H1 (cell line): ENCODE measurements at regions not wholly inside any gene's neighbourhood (a gene's known extent, or its start where the extent isn't known, plus 50 kb on each side); places are given as distances from the start of the nearest gene placed in this dataset.

Experiments used
- CTCF ChIA-PET: fragments of 300-600 bp; sonication (Branson Sonifier 250); formaldehyde crosslinking; loops from one replicate; lab custom pipeline; 2021; ENCODE audit not compliant: partially characterized antibody; lab: Charles Lee
- POLR2A ChIA-PET: fragments of 300-600 bp; sonication (Branson Sonifier 250); formaldehyde crosslinking; loops from one replicate; lab custom pipeline; 2021; ENCODE audit warnings: inconsistent platforms; ENCODE audit not compliant: partially characterized antibody; lab: Charles Lee
- DNase-seq, 2 experiments: peaks; one replicate each; pipeline versions ENCODE4 v3.0.0 to v3.0.0-alpha.2; 2010 to 2022; ENCODE audit warnings: low spot score in 2 of 2, low read depth in 1 of 2, mixed read lengths in 1 of 2
- FAIRE-seq: peaks from 2 replicates; lab custom pipeline; 2011; peaks lifted over from hg19 to GRCh38; lab: Jason Lieb, UNC
- H2AFZ ChIP-seq: 2 replicates; pipeline ENCODE4 v1.8.1; 2012; ENCODE audit warnings: low read length, inconsistent platforms
- H2AK5ac ChIP-seq: 2 replicates; pipeline ENCODE4 v1.6.1; 2013; ENCODE audit warnings: low read depth, low read length
- H2BK120ac ChIP-seq: replicated peaks from 2 replicates; pipeline ENCODE3; 2013; ENCODE audit warnings: low read depth, low read length, inconsistent platforms
- H2BK12ac ChIP-seq: 2 replicates; pipeline ENCODE4 v1.6.1; 2013; ENCODE audit warnings: low read depth, low read length
- H2BK15ac ChIP-seq: 2 replicates; pipeline ENCODE4 v1.6.1; 2013; ENCODE audit warnings: low read length
- H2BK20ac ChIP-seq: 2 replicates; pipeline ENCODE4 v1.6.1; 2013; ENCODE audit warnings: low read length
- H2BK5ac ChIP-seq: 2 replicates; pipeline ENCODE4 v1.6.1; 2013; ENCODE audit warnings: low read depth, low read length
- H3K14ac ChIP-seq: 2 replicates; pipeline ENCODE4 v1.6.1; 2013; ENCODE audit warnings: inconsistent platforms; ENCODE audit not compliant: insufficient read length
- H3K18ac ChIP-seq: 2 replicates; pipeline ENCODE4 v1.6.1; 2013; ENCODE audit warnings: low read length; ENCODE audit errors: extremely low read depth
- H3K23ac ChIP-seq: 2 replicates; pipeline ENCODE4 v1.6.1; 2013; ENCODE audit warnings: inconsistent platforms; ENCODE audit not compliant: insufficient read length
- H3K23me2 ChIP-seq: 2 replicates; pipeline ENCODE4 v1.6.1; 2013; ENCODE audit warnings: low read depth, low read length
- H3K27ac ChIP-seq: 2 replicates; pipeline ENCODE4 v1.6.1; 2011; ENCODE audit warnings: low read depth, low read length, inconsistent platforms
- H3K27me3 ChIP-seq, 4 experiments: replicated peaks in 1 of 4; 1 replicate in 1 of 4; 2 replicates in 3 of 4; pipeline versions ENCODE4 v1.6.1 to v1.8.1; 2011 to 2013; ENCODE audit warnings: low read length in 3 of 4, mild to moderate bottlenecking in 3 of 4, inconsistent platforms in 2 of 4, mixed read lengths in 2 of 4, moderate library complexity in 1 of 4; ENCODE audit not compliant: control insufficient read depth in 3 of 4, insufficient read depth in 3 of 4; ENCODE audit errors: extremely low read depth in 1 of 4
- H3K36me3 ChIP-seq, 4 experiments: 2 replicates each; pipeline versions ENCODE4 v1.6.1 to v1.8.1; 2011 to 2013; ENCODE audit warnings: mild to moderate bottlenecking in 4 of 4, low read length in 3 of 4, moderate library complexity in 2 of 4, control low read depth in 1 of 4, inconsistent platforms in 1 of 4; ENCODE audit not compliant: insufficient read depth in 4 of 4, control insufficient read depth in 2 of 4
- H3K4ac ChIP-seq: replicated peaks from 2 replicates; pipeline ENCODE3; 2013; ENCODE audit warnings: low read length, low read depth, mixed read lengths, inconsistent platforms; ENCODE audit not compliant: insufficient read length
- H3K4me1 ChIP-seq, 4 experiments: replicated peaks in 1 of 4; 1 replicate in 1 of 4; 2 replicates in 3 of 4; pipeline versions ENCODE4 v1.6.1 to v1.8.1; 2011 to 2013; ENCODE audit warnings: low read length in 3 of 4, inconsistent platforms in 2 of 4, mixed read lengths in 1 of 4; ENCODE audit not compliant: insufficient read depth in 4 of 4, control insufficient read depth in 3 of 4
- H3K4me2 ChIP-seq, 2 experiments: 2 replicates each; pipeline versions ENCODE4 v1.6.1 to v1.8.1; 2011 to 2013; ENCODE audit warnings: low read depth in 2 of 2, low read length in 2 of 2, control low read depth in 1 of 2, inconsistent platforms in 1 of 2, mild to moderate bottlenecking in 1 of 2; ENCODE audit not compliant: insufficient read depth in 1 of 2
- H3K4me3 ChIP-seq, 4 experiments: fragments of 200-600, 300-600 bp in 1 of 4; sonication (generic), shearing (Covaris generic), sonication (Bioruptor Twin) in 1 of 4; 2 replicates each; pipeline versions ENCODE4 v1.5.1 to v1.8.1; 2011 to 2016; ENCODE audit warnings: low read length in 4 of 4, low read depth in 3 of 4, control low read depth in 2 of 4, inconsistent platforms in 2 of 4, mild to moderate bottlenecking in 2 of 4, mixed read lengths in 1 of 4, moderate library complexity in 1 of 4; ENCODE audit not compliant: insufficient read depth in 2 of 4; ENCODE audit errors: extremely low read depth in 1 of 4
- H3K56ac ChIP-seq: replicated peaks from 2 replicates; pipeline ENCODE3; 2013; ENCODE audit warnings: low read depth, mild to moderate bottlenecking, mixed read lengths, low read length, inconsistent platforms; ENCODE audit not compliant: insufficient read length
- H3K79me1 ChIP-seq: 2 replicates; pipeline ENCODE4 v1.6.1; 2013; ENCODE audit warnings: low read depth, low read length, control low read depth
- H3K79me2 ChIP-seq, 2 experiments: 2 replicates each; pipeline versions ENCODE4 v1.6.1 to v1.8.1; 2012 to 2013; ENCODE audit warnings: low read length in 2 of 2, mild to moderate bottlenecking in 2 of 2, inconsistent platforms in 1 of 2; ENCODE audit not compliant: insufficient read depth in 2 of 2, control insufficient read depth in 1 of 2
- H3K9ac ChIP-seq, 4 experiments: replicated peaks in 1 of 4; 1 replicate in 1 of 4; 2 replicates in 3 of 4; pipeline versions ENCODE4 v1.6.1 to v1.8.1; 2011 to 2013; ENCODE audit warnings: low read depth in 3 of 4, low read length in 3 of 4, control low read depth in 2 of 4, mild to moderate bottlenecking in 2 of 4, moderate library complexity in 2 of 4, inconsistent platforms in 1 of 4; ENCODE audit errors: extremely low read depth in 1 of 4
- H3K9me3 ChIP-seq, 2 experiments: 2 replicates each; pipeline versions ENCODE4 v1.6.1 to v1.8.1; 2012 to 2013; ENCODE audit warnings: mild to moderate bottlenecking in 2 of 2, moderate library complexity in 2 of 2, control low read depth in 1 of 2, inconsistent platforms in 1 of 2, low read depth in 1 of 2, low read length in 1 of 2, mixed read lengths in 1 of 2; ENCODE audit not compliant: insufficient read depth in 2 of 2
- H4K20me1 ChIP-seq, 2 experiments: replicated peaks in 1 of 2; 2 replicates each; pipeline versions ENCODE3 to v1.8.1; 2011 to 2013; ENCODE audit warnings: inconsistent platforms in 2 of 2, low read length in 2 of 2, mild to moderate bottlenecking in 1 of 2; ENCODE audit not compliant: insufficient read depth in 2 of 2, control insufficient read depth in 1 of 2
- H4K5ac ChIP-seq: 2 replicates; pipeline ENCODE4 v1.6.1; 2013; ENCODE audit warnings: low read length, low read depth, mixed read lengths, inconsistent platforms; ENCODE audit not compliant: insufficient read length
- H4K8ac ChIP-seq: 2 replicates; pipeline ENCODE4 v1.8.0; 2013; ENCODE audit warnings: mild to moderate bottlenecking, moderate library complexity, low read length, inconsistent platforms; ENCODE audit not compliant: insufficient read depth; ENCODE audit errors: extremely low read depth
- H4K91ac ChIP-seq: replicated peaks from 2 replicates; pipeline ENCODE3; 2013; ENCODE audit warnings: low read length, mixed read lengths, inconsistent platforms; ENCODE audit not compliant: insufficient read length
- ASH2L ChIP-seq: fragments of 200-600, 300-600 bp; sonication (generic); IDR thresholded peaks from one replicate; pipeline ENCODE4 v1.7.1; 2017; ENCODE audit warnings: low read length
- BCL11A ChIP-seq, 2 experiments: IDR thresholded peaks; one replicate each; pipeline ENCODE4 v1.6.1; 2011; ENCODE audit warnings: low read depth in 2 of 2, low read length in 2 of 2, mild to moderate bottlenecking in 2 of 2
- CBX8 ChIP-seq: fragments of 300-800, 300-1000 bp; sonication (generic); IDR thresholded peaks from 2 replicates; pipeline ENCODE4 v1.7.1; 2016; ENCODE audit warnings: low read depth, low read length, borderline replicate concordance
- CREB1 ChIP-seq: IDR thresholded peaks from 2 replicates; pipeline ENCODE4 v1.6.1; 2012; ENCODE audit warnings: inconsistent platforms
- EZH2 ChIP-seq: fragments of 200-600 bp; sonication (generic); IDR thresholded peaks from 2 replicates; pipeline ENCODE4 v1.7.1; 2012; ENCODE audit warnings: low read depth, mild to moderate bottlenecking, moderate library complexity, low read length, inconsistent platforms; ENCODE audit not compliant: severe bottlenecking
- RNF2 ChIP-seq: fragments of 200-900, 300-1000 bp; sonication (generic); IDR thresholded peaks from 2 replicates; pipeline ENCODE4 v1.7.1; 2016; ENCODE audit warnings: borderline replicate concordance, low read depth, mild to moderate bottlenecking, antibody characterized with exemption, low read length; ENCODE audit not compliant: poor library complexity, severe bottlenecking; ENCODE audit errors: missing control alignments
- SIX5 ChIP-seq: IDR thresholded peaks from 2 replicates; pipeline ENCODE4 v1.6.1; 2011; ENCODE audit warnings: mild to moderate bottlenecking, low read depth, low read length
- TAF7 ChIP-seq: optimal IDR thresholded peaks from 2 replicates; pipeline ENCODE3; 2011; ENCODE audit warnings: low read depth, mild to moderate bottlenecking, inconsistent platforms, low read length, moderate library complexity, borderline replicate concordance
- YY1 ChIP-seq: IDR thresholded peaks from 2 replicates; pipeline ENCODE4 v1.6.1; 2011; ENCODE audit warnings: low read depth, mild to moderate bottlenecking, low read length
- WGBS, 2 experiments: shearing (Covaris generic) in 1 of 2; methylation state at CpG; one replicate each; pipeline versions ENCODE4 v1.1.6 to v1.1.7; 2013 to 2015; ENCODE audit warnings: low lambda C conversion rate in 2 of 2, mixed read lengths in 2 of 2, inconsistent platforms in 1 of 2, low coverage in 1 of 2, missing lambda C conversion rate in 1 of 2; ENCODE audit not compliant: insufficient replicate concordance in 2 of 2, insufficient coverage in 1 of 2, insufficient read length in 1 of 2; ENCODE audit errors: extremely low coverage in 1 of 2, missing lambda C conversion rate in 1 of 2; 5-methylcytosine and 5-hydroxymethylcytosine counted together
- TF ChIP-seq, protein P1 (sequence below): IDR thresholded peaks from 2 replicates; pipeline ENCODE4 v1.6.1; 2012; ENCODE audit warnings: low read length, inconsistent platforms

DNA sequence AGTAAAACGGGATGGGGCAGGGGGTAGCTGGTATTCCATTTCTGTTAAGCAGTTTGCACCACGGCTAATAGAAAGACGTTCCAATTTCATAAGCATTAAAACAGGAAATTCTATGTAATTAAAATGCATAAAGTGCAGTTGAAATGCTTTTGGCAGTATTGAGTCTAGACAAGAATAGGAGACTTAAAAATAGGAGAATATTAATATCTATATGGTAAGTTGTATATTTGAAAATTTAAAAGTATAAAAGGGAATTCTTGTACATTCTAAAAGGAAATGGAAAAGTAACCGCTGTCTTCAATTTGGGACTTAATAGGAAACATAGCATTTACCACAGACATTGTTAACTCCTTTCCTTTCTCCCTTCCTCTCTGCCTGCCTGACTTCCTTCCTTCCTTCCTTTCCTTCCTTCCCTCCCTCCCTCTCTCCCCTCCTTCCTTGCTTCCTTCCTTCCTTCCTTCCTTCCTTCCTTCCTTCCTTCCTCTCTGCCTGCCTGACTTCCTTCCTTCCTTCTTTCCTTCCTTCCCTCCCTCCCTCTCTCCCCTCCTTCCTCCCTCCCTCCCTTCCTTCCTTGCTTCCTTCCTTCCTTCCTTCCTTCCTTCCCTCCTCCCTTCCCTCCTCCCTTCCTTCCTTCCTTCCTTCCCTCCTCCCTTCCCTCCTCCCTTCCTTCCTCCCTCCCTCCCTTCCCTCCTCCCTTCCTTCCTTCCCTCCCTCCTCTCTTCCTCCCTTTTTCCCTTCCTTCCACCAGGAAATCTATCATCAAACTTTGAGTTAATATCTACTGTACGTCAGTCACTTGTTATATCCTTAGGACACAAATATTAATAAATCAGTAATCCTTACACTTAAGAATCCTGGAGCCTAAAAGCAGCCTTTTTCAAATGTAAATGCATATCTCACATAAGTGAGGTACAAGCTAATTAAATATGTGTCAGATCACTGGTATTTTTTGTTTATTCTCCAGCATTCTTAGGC lies 1049.3 kb downstream of the GALC start:
- no peak overlapping the region for H3K56ac ChIP-seq
- no peaks in the 10 kb centered on the region; the same call in 1 of the 2 replicates for H3K23me2 ChIP-seq
- H2BK12ac ChIP-seq, result no peak overlapping the region
- H3K4me3 ChIP-seq, result no peak overlapping the region
- H4K5ac ChIP-seq, result no peak overlapping the region
- H3K18ac ChIP-seq, result no peak overlapping the region
- no peak overlapping the region for H2BK20ac ChIP-seq
- FAIRE-seq (no peak), DNase-seq (no peak)
- no peaks in the 10 kb centered on the region for H3K36me3 ChIP-seq
- H3K4me2 ChIP-seq, result no peak overlapping the region
- no peak overlapping the region for H4K91ac ChIP-seq
- POLR2A ChIA-PET, result no interaction called here
- no peaks in the 10 kb centered on the region for H3K79me1 ChIP-seq
- H3K9me3 ChIP-seq, result no peaks in the 10 kb centered on the region
- H2BK5ac ChIP-seq, result no peak overlapping the region
- H3K9ac ChIP-seq, result no peak overlapping the region
- H2AK5ac ChIP-seq, result no peak overlapping the region; the same call in 1 of the 2 replicates
- no peaks in the 10 kb centered on the region for H3K4me1 ChIP-seq
- H2BK15ac ChIP-seq, result no peak overlapping the region
- no peak overlapping the region for H4K8ac ChIP-seq
- no peaks in the 10 kb centered on the region for H3K79me2 ChIP-seq
- H3K27me3 ChIP-seq, result no peaks in the 10 kb centered on the region
- H3K27ac ChIP-seq, result no peak overlapping the region
- 88% methylated on average over 5 of the region's 5 CpGs; no CpG with 5 or more reads in 1 of the 2 experiments for WGBS, 2 experiments
- H3K23ac ChIP-seq, result no peak overlapping the region
- H4K20me1 ChIP-seq, result no peaks in the 10 kb centered on the region
- TF ChIP-seq, protein P1, sequence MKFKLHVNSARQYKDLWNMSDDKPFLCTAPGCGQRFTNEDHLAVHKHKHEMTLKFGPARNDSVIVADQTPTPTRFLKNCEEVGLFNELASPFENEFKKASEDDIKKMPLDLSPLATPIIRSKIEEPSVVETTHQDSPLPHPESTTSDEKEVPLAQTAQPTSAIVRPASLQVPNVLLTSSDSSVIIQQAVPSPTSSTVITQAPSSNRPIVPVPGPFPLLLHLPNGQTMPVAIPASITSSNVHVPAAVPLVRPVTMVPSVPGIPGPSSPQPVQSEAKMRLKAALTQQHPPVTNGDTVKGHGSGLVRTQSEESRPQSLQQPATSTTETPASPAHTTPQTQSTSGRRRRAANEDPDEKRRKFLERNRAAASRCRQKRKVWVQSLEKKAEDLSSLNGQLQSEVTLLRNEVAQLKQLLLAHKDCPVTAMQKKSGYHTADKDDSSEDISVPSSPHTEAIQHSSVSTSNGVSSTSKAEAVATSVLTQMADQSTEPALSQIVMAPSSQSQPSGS, result no peak
- TF ChIP-seq YY1, result no peak
- TF ChIP-seq ASH2L, result no peak
- TF ChIP-seq CREB1, result no peak
- TF ChIP-seq TAF7, result no peak
- no peak for TF ChIP-seq RNF2
- no peak for TF ChIP-seq EZH2
- no peak for TF ChIP-seq CBX8
- TF ChIP-seq BCL11A (IDR thresholded peaks at IDR 0.05; ENCODE audit: low read depth in 2 of 2, low read length in 2 of 2), result no peak
- no peak for TF ChIP-seq SIX5
- H2BK120ac ChIP-seq, result no peak overlapping the region
- CTCF ChIA-PET, result interaction anchor here (0.7 to 1.6 kb wide), 4 partner anchors 10 to 53 kb away, joined by 3 to 4 read pairs (median 3); no protein-coding TSS in a partner anchor
- H2AFZ ChIP-seq, result no peak overlapping the region
- no peak overlapping the region for H3K14ac ChIP-seq
- no peak overlapping the region for H3K4ac ChIP-seq
